H1 (cell line): ENCODE measurements at regions not wholly inside any gene's neighbourhood (a gene's known extent, or its start where the extent isn't known, plus 50 kb on each side); places are given as distances from the start of the nearest gene placed in this dataset.

Source experiments
- CTCF ChIA-PET: fragments of 300-600 bp; sonication (Branson Sonifier 250); formaldehyde crosslinking; loops from one replicate; lab custom pipeline; 2021; ENCODE audit not compliant: partially characterized antibody; lab: Charles Lee
- POLR2A ChIA-PET: fragments of 300-600 bp; sonication (Branson Sonifier 250); formaldehyde crosslinking; loops from one replicate; lab custom pipeline; 2021; ENCODE audit warnings: inconsistent platforms; ENCODE audit not compliant: partially characterized antibody; lab: Charles Lee
- DNase-seq, 2 experiments: peaks; one replicate each; pipeline versions ENCODE4 v3.0.0 to v3.0.0-alpha.2; 2010 to 2022; ENCODE audit warnings: low spot score in 2 of 2, low read depth in 1 of 2, mixed read lengths in 1 of 2
- FAIRE-seq: peaks from 2 replicates; lab custom pipeline; 2011; peaks lifted over from hg19 to GRCh38; lab: Jason Lieb, UNC
- H2AFZ ChIP-seq: 2 replicates; pipeline ENCODE4 v1.8.1; 2012; ENCODE audit warnings: low read length, inconsistent platforms
- H2AK5ac ChIP-seq: 2 replicates; pipeline ENCODE4 v1.6.1; 2013; ENCODE audit warnings: low read depth, low read length
- H2BK120ac ChIP-seq: replicated peaks from 2 replicates; pipeline ENCODE3; 2013; ENCODE audit warnings: low read depth, low read length, inconsistent platforms
- H2BK12ac ChIP-seq: 2 replicates; pipeline ENCODE4 v1.6.1; 2013; ENCODE audit warnings: low read depth, low read length
- H2BK15ac ChIP-seq: 2 replicates; pipeline ENCODE4 v1.6.1; 2013; ENCODE audit warnings: low read length
- H2BK20ac ChIP-seq: 2 replicates; pipeline ENCODE4 v1.6.1; 2013; ENCODE audit warnings: low read length
- H2BK5ac ChIP-seq: 2 replicates; pipeline ENCODE4 v1.6.1; 2013; ENCODE audit warnings: low read depth, low read length
- H3K14ac ChIP-seq: 2 replicates; pipeline ENCODE4 v1.6.1; 2013; ENCODE audit warnings: inconsistent platforms; ENCODE audit not compliant: insufficient read length
- H3K18ac ChIP-seq: 2 replicates; pipeline ENCODE4 v1.6.1; 2013; ENCODE audit warnings: low read length; ENCODE audit errors: extremely low read depth
- H3K23ac ChIP-seq: 2 replicates; pipeline ENCODE4 v1.6.1; 2013; ENCODE audit warnings: inconsistent platforms; ENCODE audit not compliant: insufficient read length
- H3K23me2 ChIP-seq: 2 replicates; pipeline ENCODE4 v1.6.1; 2013; ENCODE audit warnings: low read depth, low read length
- H3K27ac ChIP-seq: 2 replicates; pipeline ENCODE4 v1.6.1; 2011; ENCODE audit warnings: low read depth, low read length, inconsistent platforms
- H3K27me3 ChIP-seq, 4 experiments: replicated peaks in 1 of 4; 1 replicate in 1 of 4; 2 replicates in 3 of 4; pipeline versions ENCODE4 v1.6.1 to v1.8.1; 2011 to 2013; ENCODE audit warnings: low read length in 3 of 4, mild to moderate bottlenecking in 3 of 4, inconsistent platforms in 2 of 4, mixed read lengths in 2 of 4, moderate library complexity in 1 of 4; ENCODE audit not compliant: control insufficient read depth in 3 of 4, insufficient read depth in 3 of 4; ENCODE audit errors: extremely low read depth in 1 of 4
- H3K36me3 ChIP-seq, 4 experiments: 2 replicates each; pipeline versions ENCODE4 v1.6.1 to v1.8.1; 2011 to 2013; ENCODE audit warnings: mild to moderate bottlenecking in 4 of 4, low read length in 3 of 4, moderate library complexity in 2 of 4, control low read depth in 1 of 4, inconsistent platforms in 1 of 4; ENCODE audit not compliant: insufficient read depth in 4 of 4, control insufficient read depth in 2 of 4
- H3K4ac ChIP-seq: replicated peaks from 2 replicates; pipeline ENCODE3; 2013; ENCODE audit warnings: low read length, low read depth, mixed read lengths, inconsistent platforms; ENCODE audit not compliant: insufficient read length
- H3K4me1 ChIP-seq, 4 experiments: replicated peaks in 1 of 4; 1 replicate in 1 of 4; 2 replicates in 3 of 4; pipeline versions ENCODE4 v1.6.1 to v1.8.1; 2011 to 2013; ENCODE audit warnings: low read length in 3 of 4, inconsistent platforms in 2 of 4, mixed read lengths in 1 of 4; ENCODE audit not compliant: insufficient read depth in 4 of 4, control insufficient read depth in 3 of 4
- H3K4me2 ChIP-seq, 2 experiments: 2 replicates each; pipeline versions ENCODE4 v1.6.1 to v1.8.1; 2011 to 2013; ENCODE audit warnings: low read depth in 2 of 2, low read length in 2 of 2, control low read depth in 1 of 2, inconsistent platforms in 1 of 2, mild to moderate bottlenecking in 1 of 2; ENCODE audit not compliant: insufficient read depth in 1 of 2
- H3K4me3 ChIP-seq, 4 experiments: fragments of 200-600, 300-600 bp in 1 of 4; sonication (generic), shearing (Covaris generic), sonication (Bioruptor Twin) in 1 of 4; 2 replicates each; pipeline versions ENCODE4 v1.5.1 to v1.8.1; 2011 to 2016; ENCODE audit warnings: low read length in 4 of 4, low read depth in 3 of 4, control low read depth in 2 of 4, inconsistent platforms in 2 of 4, mild to moderate bottlenecking in 2 of 4, mixed read lengths in 1 of 4, moderate library complexity in 1 of 4; ENCODE audit not compliant: insufficient read depth in 2 of 4; ENCODE audit errors: extremely low read depth in 1 of 4
- H3K56ac ChIP-seq: replicated peaks from 2 replicates; pipeline ENCODE3; 2013; ENCODE audit warnings: low read depth, mild to moderate bottlenecking, mixed read lengths, low read length, inconsistent platforms; ENCODE audit not compliant: insufficient read length
- H3K79me1 ChIP-seq: 2 replicates; pipeline ENCODE4 v1.6.1; 2013; ENCODE audit warnings: low read depth, low read length, control low read depth
- H3K79me2 ChIP-seq, 2 experiments: 2 replicates each; pipeline versions ENCODE4 v1.6.1 to v1.8.1; 2012 to 2013; ENCODE audit warnings: low read length in 2 of 2, mild to moderate bottlenecking in 2 of 2, inconsistent platforms in 1 of 2; ENCODE audit not compliant: insufficient read depth in 2 of 2, control insufficient read depth in 1 of 2
- H3K9ac ChIP-seq, 4 experiments: replicated peaks in 1 of 4; 1 replicate in 1 of 4; 2 replicates in 3 of 4; pipeline versions ENCODE4 v1.6.1 to v1.8.1; 2011 to 2013; ENCODE audit warnings: low read depth in 3 of 4, low read length in 3 of 4, control low read depth in 2 of 4, mild to moderate bottlenecking in 2 of 4, moderate library complexity in 2 of 4, inconsistent platforms in 1 of 4; ENCODE audit errors: extremely low read depth in 1 of 4
- H3K9me3 ChIP-seq, 2 experiments: 2 replicates each; pipeline versions ENCODE4 v1.6.1 to v1.8.1; 2012 to 2013; ENCODE audit warnings: mild to moderate bottlenecking in 2 of 2, moderate library complexity in 2 of 2, control low read depth in 1 of 2, inconsistent platforms in 1 of 2, low read depth in 1 of 2, low read length in 1 of 2, mixed read lengths in 1 of 2; ENCODE audit not compliant: insufficient read depth in 2 of 2
- H4K20me1 ChIP-seq, 2 experiments: replicated peaks in 1 of 2; 2 replicates each; pipeline versions ENCODE3 to v1.8.1; 2011 to 2013; ENCODE audit warnings: inconsistent platforms in 2 of 2, low read length in 2 of 2, mild to moderate bottlenecking in 1 of 2; ENCODE audit not compliant: insufficient read depth in 2 of 2, control insufficient read depth in 1 of 2
- H4K5ac ChIP-seq: 2 replicates; pipeline ENCODE4 v1.6.1; 2013; ENCODE audit warnings: low read length, low read depth, mixed read lengths, inconsistent platforms; ENCODE audit not compliant: insufficient read length
- H4K8ac ChIP-seq: 2 replicates; pipeline ENCODE4 v1.8.0; 2013; ENCODE audit warnings: mild to moderate bottlenecking, moderate library complexity, low read length, inconsistent platforms; ENCODE audit not compliant: insufficient read depth; ENCODE audit errors: extremely low read depth
- H4K91ac ChIP-seq: replicated peaks from 2 replicates; pipeline ENCODE3; 2013; ENCODE audit warnings: low read length, mixed read lengths, inconsistent platforms; ENCODE audit not compliant: insufficient read length
- BACH1 ChIP-seq: IDR thresholded peaks from 2 replicates; pipeline ENCODE4 v1.6.1; 2012; ENCODE audit warnings: low read length, improper control_type of control experiment
- CREB1 ChIP-seq: IDR thresholded peaks from 2 replicates; pipeline ENCODE4 v1.6.1; 2012; ENCODE audit warnings: inconsistent platforms
- CTBP2 ChIP-seq: IDR thresholded peaks from 2 replicates; pipeline ENCODE4 v1.7.0; 2011; ENCODE audit warnings: borderline replicate concordance, mild to moderate bottlenecking, moderate library complexity, mixed read lengths, low read length; ENCODE audit not compliant: insufficient read depth, insufficient read length
- CTCF ChIP-seq, 3 experiments: IDR thresholded peaks; 1 replicate in 2 of 3; 2 replicates in 1 of 3; pipeline versions ENCODE4 v1.5.1 to v1.6.1; 2011; ENCODE audit warnings: low read length in 3 of 3, mild to moderate bottlenecking in 3 of 3, inconsistent platforms in 2 of 3, low read depth in 1 of 3, moderate library complexity in 1 of 3; ENCODE audit not compliant: insufficient read depth in 1 of 3; ENCODE audit errors: control extremely low read depth in 1 of 3
- JUND ChIP-seq: IDR thresholded peaks from 2 replicates; pipeline ENCODE4 v1.6.1; 2011; ENCODE audit warnings: mild to moderate bottlenecking, improper control_type of control experiment, low read length
- SP4 ChIP-seq: IDR thresholded peaks from 2 replicates; pipeline ENCODE4 v1.6.1; 2012; ENCODE audit warnings: low read length, inconsistent platforms
- SUZ12 ChIP-seq: fragments of 200-600 bp; sonication (generic); IDR thresholded peaks from 2 replicates; pipeline ENCODE4 v1.6.1; 2012; ENCODE audit warnings: mild to moderate bottlenecking, inconsistent platforms, low read length, moderate library complexity, mixed read lengths
- WGBS, 2 experiments: shearing (Covaris generic) in 1 of 2; methylation state at CpG; one replicate each; pipeline versions ENCODE4 v1.1.6 to v1.1.7; 2013 to 2015; ENCODE audit warnings: low lambda C conversion rate in 2 of 2, mixed read lengths in 2 of 2, inconsistent platforms in 1 of 2, low coverage in 1 of 2, missing lambda C conversion rate in 1 of 2; ENCODE audit not compliant: insufficient replicate concordance in 2 of 2, insufficient coverage in 1 of 2, insufficient read length in 1 of 2; ENCODE audit errors: extremely low coverage in 1 of 2, missing lambda C conversion rate in 1 of 2; 5-methylcytosine and 5-hydroxymethylcytosine counted together

- Histone ChIP-seq H2AK5ac (no peak overlapping the region), H3K18ac (no peak overlapping the region), H3K36me3 (no peaks in the 10 kb centered on the region), H4K8ac (no peak overlapping the region), H3K27ac (no peak overlapping the region), H3K4ac (no peak overlapping the region), H2BK120ac (no peak overlapping the region), H3K9me3 (peaks cover 42 to 79% of the 10 kb centered on the region in 2 experiments), H3K23me2 (no peaks in the 10 kb centered on the region), H2BK12ac (no peak overlapping the region), H3K4me3 (no peak overlapping the region), H3K79me1 (no peaks in the 10 kb centered on the region), H3K79me2 (no peaks in the 10 kb centered on the region), H3K56ac (no peak overlapping the region), H4K5ac (no peak overlapping the region), H2BK5ac (no peak overlapping the region), H2BK15ac (no peak overlapping the region), H3K27me3 (no peaks in the 10 kb centered on the region), H2BK20ac (no peak overlapping the region), H3K4me1 (no peaks in the 10 kb centered on the region), H3K23ac (no peak overlapping the region), H3K9ac (no peak overlapping the region), H3K4me2 (no peak overlapping the region), H2AFZ (no peak overlapping the region), H4K20me1 (no peaks in the 10 kb centered on the region), H3K14ac (no peak overlapping the region), H4K91ac (no peak overlapping the region)
- no peak for FAIRE-seq
- no peak for TF ChIP-seq SUZ12
- no peak for TF ChIP-seq CTBP2
- no peak for TF ChIP-seq BACH1
- no peak for TF ChIP-seq CTCF (IDR thresholded peaks at IDR 0.05; ENCODE audit: control extremely low read depth in 1 of 3, insufficient read depth in 1 of 3, low read depth in 1 of 3, low read length in 3 of 3)
- no peak for TF ChIP-seq CREB1
- no peak for TF ChIP-seq SP4
- TF ChIP-seq JUND, result no peak
- CTCF ChIA-PET, result interaction anchor here (1.3 kb wide), 1 partner anchor 9 kb away, joined by 3 read pairs; no protein-coding TSS in a partner anchor
- WGBS, 2 experiments, result 76% methylated on average over 6 of the region's 6 CpGs; no CpG with 5 or more reads in 1 of the 2 experiments
- POLR2A ChIA-PET, result no interaction called here
- DNase-seq, result no peak
Measured at GRCh38 chr20:56178219-56178618, 70.3 kb upstream of the MC3R start.
